SK-N-SH (cell line): ENCODE measurements at regions not wholly inside any gene's neighbourhood (a gene's known extent, or its start where the extent isn't known, plus 50 kb on each side); places are given as distances from the start of the nearest gene placed in this dataset.

Source experiments
- EZH2phosphoT487 ChIP-seq: fragments of 200-600 bp; sonication (generic); IDR thresholded peaks from 2 replicates; pipeline ENCODE4 v1.6.1; 2017; ENCODE audit warnings: low read depth, mixed run types, mild to moderate bottlenecking, antibody characterized with exemption, moderate library complexity, borderline replicate concordance
- FOXJ3 ChIP-seq: sonication (generic); formaldehyde crosslinking; IDR thresholded peaks from 2 replicates; pipeline ENCODE4 v1.5.1; 2020; ENCODE audit warnings: mild to moderate bottlenecking, missing genetic modification reagents
- POLR2AphosphoS5 ChIP-seq: IDR thresholded peaks from 2 replicates; pipeline ENCODE4 v1.6.1; 2012; ENCODE audit warnings: low read depth, low read length
- RAD21 ChIP-seq: IDR thresholded peaks from 2 replicates; pipeline ENCODE4 v1.6.1; 2012; ENCODE audit warnings: mild to moderate bottlenecking, low read length
- RCOR1 ChIP-seq: fragments of 150-350 bp; IDR thresholded peaks from 2 replicates; pipeline ENCODE4 v1.6.1; 2017; ENCODE audit warnings: antibody characterized with exemption, low read length
- TF ChIP-seq, protein P1 (sequence below): fragments of 200-600 bp; sonication (generic); IDR thresholded peaks from 2 replicates; pipeline ENCODE4 v1.6.1; 2017; ENCODE audit warnings: antibody characterized with exemption, mild to moderate bottlenecking, moderate library complexity

- TF ChIP-seq POLR2AphosphoS5 (no peak), EZH2phosphoT487 (no peak), RCOR1 (no peak), RAD21 (no peak), FOXJ3 (CRISPR knock-in tag) (no peak)
- TF ChIP-seq, protein P1, sequence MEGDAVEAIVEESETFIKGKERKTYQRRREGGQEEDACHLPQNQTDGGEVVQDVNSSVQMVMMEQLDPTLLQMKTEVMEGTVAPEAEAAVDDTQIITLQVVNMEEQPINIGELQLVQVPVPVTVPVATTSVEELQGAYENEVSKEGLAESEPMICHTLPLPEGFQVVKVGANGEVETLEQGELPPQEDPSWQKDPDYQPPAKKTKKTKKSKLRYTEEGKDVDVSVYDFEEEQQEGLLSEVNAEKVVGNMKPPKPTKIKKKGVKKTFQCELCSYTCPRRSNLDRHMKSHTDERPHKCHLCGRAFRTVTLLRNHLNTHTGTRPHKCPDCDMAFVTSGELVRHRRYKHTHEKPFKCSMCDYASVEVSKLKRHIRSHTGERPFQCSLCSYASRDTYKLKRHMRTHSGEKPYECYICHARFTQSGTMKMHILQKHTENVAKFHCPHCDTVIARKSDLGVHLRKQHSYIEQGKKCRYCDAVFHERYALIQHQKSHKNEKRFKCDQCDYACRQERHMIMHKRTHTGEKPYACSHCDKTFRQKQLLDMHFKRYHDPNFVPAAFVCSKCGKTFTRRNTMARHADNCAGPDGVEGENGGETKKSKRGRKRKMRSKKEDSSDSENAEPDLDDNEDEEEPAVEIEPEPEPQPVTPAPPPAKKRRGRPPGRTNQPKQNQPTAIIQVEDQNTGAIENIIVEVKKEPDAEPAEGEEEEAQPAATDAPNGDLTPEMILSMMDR, result no peak
Observed at GRCh38 chr10:65396997-65397396, 1528.8 kb upstream of the LRRTM3 start.
